ENCODE measurements at regions not wholly inside any gene's neighbourhood (a gene's known extent, or its start where the extent isn't known, plus 50 kb on each side); places are given as distances from the start of the nearest gene placed in this dataset.

- Histone ChIP-seq H3K4me1 (ENCODE audit: insufficient read depth, low read length) (no peaks in the 10 kb centered on the region), H3K27ac (ENCODE audit: low read depth, low read length) (no peak overlapping the region), H3K27me3 (ENCODE audit: insufficient read depth, low read length, poor library complexity, severe bottlenecking) (no peaks in the 10 kb centered on the region), H3K9me3 (ENCODE audit: low read length) (no peaks in the 10 kb centered on the region), H3K36me3 (ENCODE audit: insufficient read depth, low read length) (no peaks in the 10 kb centered on the region), H3K4me3 (ENCODE audit: low read length) (no peak overlapping the region)
- no peaks in the 10 kb centered on the region for H3K9me3 Mint-ChIP-seq
- H3K36me3 Mint-ChIP-seq = peaks cover 0 to 2% (median 0%) of the 10 kb centered on the region in 3 donors
- H3K4me1 Mint-ChIP-seq = no peaks in the 10 kb centered on the region
- CTCF ChIA-PET = no interaction called here
- POLR2A ChIA-PET = no interaction called here
- H3K27me3 Mint-ChIP-seq = peaks cover 0 to 3% of the 10 kb centered on the region in 2 donors
- H3K27ac Mint-ChIP-seq = no peak overlapping the region
- no peak for DNase-seq
- no peak overlapping the region for H3K4me3 Mint-ChIP-seq
Measured at GRCh38 chr16:11465675-11466074, 120.4 kb downstream of the RMI2 start.

- no peaks in the 10 kb centered on the region for H3K36me3 ChIP-seq (ENCODE audit: insufficient read depth, low read length)
- Mint-ChIP-seq H3K27ac (no peak overlapping the region), H3K4me3 (no peak overlapping the region), H3K4me1 (no peaks in the 10 kb centered on the region), H3K36me3 (peaks cover 0 to 6% (median 0%) of the 10 kb centered on the region in 3 donors), H3K27me3 (peaks cover 0 to 3% of the 10 kb centered on the region in 2 donors), H3K9me3 (no peaks in the 10 kb centered on the region)
- H3K9me3 ChIP-seq (ENCODE audit: low read length) = no peaks in the 10 kb centered on the region
- no peaks in the 10 kb centered on the region for H3K27me3 ChIP-seq (ENCODE audit: insufficient read depth, low read length, poor library complexity, severe bottlenecking)
- no peak overlapping the region for H3K27ac ChIP-seq (ENCODE audit: low read depth, low read length)
- no peak for DNase-seq
- ChIA-PET POLR2A (no interaction called here), CTCF (no interaction called here)
- no peaks in the 10 kb centered on the region for H3K4me1 ChIP-seq (ENCODE audit: insufficient read depth, low read length)
- H3K4me3 ChIP-seq (ENCODE audit: low read length) = no peak overlapping the region
Measured at GRCh38 chr16:11470676-11471415, 115.9 kb downstream of the LITAF start.

GRCh38 chr16:11471548-11471947 is 115.2 kb downstream of the LITAF start:
- Mint-ChIP-seq H3K4me3 (no peak overlapping the region), H3K36me3 (peaks cover 0 to 8% (median 0%) of the 10 kb centered on the region in 3 donors), H3K27me3 (peaks cover 0 to 3% of the 10 kb centered on the region in 2 donors), H3K9me3 (no peaks in the 10 kb centered on the region), H3K4me1 (no peaks in the 10 kb centered on the region), H3K27ac (no peak overlapping the region)
- no peak overlapping the region for H3K27ac ChIP-seq (ENCODE audit: low read depth, low read length)
- ChIA-PET CTCF (no interaction called here), POLR2A (no interaction called here)
- no peaks in the 10 kb centered on the region for H3K9me3 ChIP-seq (ENCODE audit: low read length)
- no peaks in the 10 kb centered on the region for H3K27me3 ChIP-seq (ENCODE audit: insufficient read depth, low read length, poor library complexity, severe bottlenecking)
- DNase-seq = no peak
- no peak overlapping the region for H3K4me3 ChIP-seq (ENCODE audit: low read length)
- H3K36me3 ChIP-seq (ENCODE audit: insufficient read depth, low read length) = no peaks in the 10 kb centered on the region
- no peaks in the 10 kb centered on the region for H3K4me1 ChIP-seq (ENCODE audit: insufficient read depth, low read length)

GRCh38 chr16:11472410-11472809 is 114.3 kb downstream of the LITAF start:
- CTCF ChIA-PET = no interaction called here
- H3K27me3 Mint-ChIP-seq = peaks cover 0 to 3% of the 10 kb centered on the region in 2 donors

GRCh38 chr16:11472851-11473250 is 113.9 kb downstream of the LITAF start:
- H3K36me3 Mint-ChIP-seq = peaks cover 0 to 8% (median 0%) of the 10 kb centered on the region in 3 donors
- no peaks in the 10 kb centered on the region for H3K4me1 Mint-ChIP-seq
- H3K9me3 Mint-ChIP-seq = no peaks in the 10 kb centered on the region
- no peak overlapping the region for H3K27ac Mint-ChIP-seq
- H3K27me3 Mint-ChIP-seq = peaks cover 0 to 3% of the 10 kb centered on the region in 2 donors
- Histone ChIP-seq H3K27me3 (ENCODE audit: insufficient read depth, low read length, poor library complexity, severe bottlenecking) (no peaks in the 10 kb centered on the region), H3K36me3 (ENCODE audit: insufficient read depth, low read length) (no peaks in the 10 kb centered on the region), H3K9me3 (ENCODE audit: low read length) (no peaks in the 10 kb centered on the region), H3K27ac (ENCODE audit: low read depth, low read length) (no peak overlapping the region), H3K4me3 (ENCODE audit: low read length) (no peak overlapping the region), H3K4me1 (ENCODE audit: insufficient read depth, low read length) (no peaks in the 10 kb centered on the region)
- ChIA-PET POLR2A (no interaction called here), CTCF (no interaction called here)
- H3K4me3 Mint-ChIP-seq = no peak overlapping the region
- no peak for DNase-seq

More at GRCh38 chr16:11472410-11472809, 114.3 kb downstream of the LITAF start:
- H3K36me3 ChIP-seq (ENCODE audit: insufficient read depth, low read length) = no peaks in the 10 kb centered on the region
- H3K27me3 ChIP-seq (ENCODE audit: insufficient read depth, low read length, poor library complexity, severe bottlenecking) = no peaks in the 10 kb centered on the region
- H3K27ac ChIP-seq (ENCODE audit: low read depth, low read length) = no peak overlapping the region
- Mint-ChIP-seq H3K4me3 (no peak overlapping the region), H3K4me1 (no peaks in the 10 kb centered on the region), H3K27ac (no peak overlapping the region), H3K9me3 (no peaks in the 10 kb centered on the region), H3K36me3 (peaks cover 0 to 8% (median 0%) of the 10 kb centered on the region in 3 donors)
- no peaks in the 10 kb centered on the region for H3K9me3 ChIP-seq (ENCODE audit: low read length)
- no peak for DNase-seq
- H3K4me1 ChIP-seq (ENCODE audit: insufficient read depth, low read length) = no peaks in the 10 kb centered on the region
- H3K4me3 ChIP-seq (ENCODE audit: low read length) = no peak overlapping the region
- POLR2A ChIA-PET = no interaction called here

GRCh38 chr16:11473728-11474127 is 113.0 kb downstream of the LITAF start:
- H3K27ac ChIP-seq (ENCODE audit: low read depth, low read length) = no peak overlapping the region
- CTCF ChIA-PET = no interaction called here
- H3K4me1 ChIP-seq (ENCODE audit: insufficient read depth, low read length) = no peaks in the 10 kb centered on the region
- H3K9me3 ChIP-seq (ENCODE audit: low read length) = no peaks in the 10 kb centered on the region
- Mint-ChIP-seq H3K4me1 (no peaks in the 10 kb centered on the region), H3K27me3 (peaks cover 0 to 1% of the 10 kb centered on the region in 2 donors), H3K36me3 (peaks cover 0 to 10% (median 0%) of the 10 kb centered on the region in 3 donors), H3K27ac (no peak overlapping the region), H3K9me3 (no peaks in the 10 kb centered on the region), H3K4me3 (no peak overlapping the region)
- POLR2A ChIA-PET = no interaction called here
- no peaks in the 10 kb centered on the region for H3K36me3 ChIP-seq (ENCODE audit: insufficient read depth, low read length)
- no peaks in the 10 kb centered on the region for H3K27me3 ChIP-seq (ENCODE audit: insufficient read depth, low read length, poor library complexity, severe bottlenecking)
- no peak overlapping the region for H3K4me3 ChIP-seq (ENCODE audit: low read length)
- no peak for DNase-seq

GRCh38 chr16:11474617-11475291 is 112.0 kb downstream of the LITAF start:
- no peaks in the 10 kb centered on the region for H3K36me3 ChIP-seq (ENCODE audit: insufficient read depth, low read length)
- no peak overlapping the region for H3K27ac ChIP-seq (ENCODE audit: low read depth, low read length)
- Mint-ChIP-seq H3K4me1 (no peaks in the 10 kb centered on the region), H3K9me3 (no peaks in the 10 kb centered on the region), H3K27ac (peak overlapping the region in 1 of 8 donors; percentile 63), H3K27me3 (no peaks in the 10 kb centered on the region), H3K36me3 (peaks cover 0 to 10% (median 3%) of the 10 kb centered on the region in 3 donors), H3K4me3 (no peak overlapping the region)
- H3K27me3 ChIP-seq (ENCODE audit: insufficient read depth, low read length, poor library complexity, severe bottlenecking) = no peaks in the 10 kb centered on the region
- H3K4me1 ChIP-seq (ENCODE audit: insufficient read depth, low read length) = no peaks in the 10 kb centered on the region
- H3K9me3 ChIP-seq (ENCODE audit: low read length) = no peaks in the 10 kb centered on the region
- no peak for DNase-seq
- CTCF ChIA-PET = no interaction called here
- POLR2A ChIA-PET = no interaction called here
- no peak overlapping the region for H3K4me3 ChIP-seq (ENCODE audit: low read length)

GRCh38 chr16:11475896-11476630 is 110.7 kb downstream of the LITAF start:
- no peaks in the 10 kb centered on the region for H3K36me3 ChIP-seq (ENCODE audit: insufficient read depth, low read length)
- H3K4me1 Mint-ChIP-seq = no peaks in the 10 kb centered on the region
- DNase-seq = no peak
- no peak overlapping the region for H3K27ac ChIP-seq (ENCODE audit: low read depth, low read length)
- H3K9me3 Mint-ChIP-seq = peaks cover 0 to 7% (median 0%) of the 10 kb centered on the region in 5 donors
- H3K4me3 ChIP-seq (ENCODE audit: low read length) = no peak overlapping the region
- H3K9me3 ChIP-seq (ENCODE audit: low read length) = no peaks in the 10 kb centered on the region
- ChIA-PET POLR2A (no interaction called here), CTCF (no interaction called here)
- H3K27ac Mint-ChIP-seq = peak overlapping the region in 1 of 8 donors; percentile 48
- H3K4me3 Mint-ChIP-seq = no peak overlapping the region
- peaks cover 1 to 16% (median 10%) of the 10 kb centered on the region in 3 donors for H3K36me3 Mint-ChIP-seq
- H3K4me1 ChIP-seq (ENCODE audit: insufficient read depth, low read length) = no peaks in the 10 kb centered on the region
- H3K27me3 ChIP-seq (ENCODE audit: insufficient read depth, low read length, poor library complexity, severe bottlenecking) = no peaks in the 10 kb centered on the region
- H3K27me3 Mint-ChIP-seq = peaks cover 0 to 2% of the 10 kb centered on the region in 2 donors
